Sigmoid colon (tissue), 6 donors: ENCODE measurements at regions not wholly inside any gene's neighbourhood (a gene's known extent, or its start where the extent isn't known, plus 50 kb on each side); places are given as distances from the start of the nearest gene placed in this dataset.

Experiments
- DNase-seq: peaks from one replicate; pipeline ENCODE4 v3.0.0-alpha.2; 2019
- H3K27ac ChIP-seq, 4 donors: fragments of 200-600 bp; sonication (generic); one replicate each; pipeline ENCODE4 v1.5.1; 2016 to 2019; ENCODE audit warnings: mild to moderate bottlenecking in 1 of 4
- H3K27me3 ChIP-seq, 3 donors: fragments of 200-600 bp; sonication (generic); one replicate each; pipeline ENCODE4 v1.5.1; 2019; ENCODE audit warnings: mild to moderate bottlenecking in 1 of 3
- H3K36me3 ChIP-seq, 4 donors: fragments of 200-600 bp; sonication (generic); one replicate each; pipeline ENCODE4 v1.5.1; 2016 to 2019
- H3K4me1 ChIP-seq, 4 donors: fragments of 200-600 bp; sonication (generic); one replicate each; pipeline ENCODE4 v1.5.1; 2017 to 2019
- H3K4me3 ChIP-seq, 4 donors: fragments of 200-600 bp; sonication (generic); one replicate each; pipeline ENCODE4 v1.5.1; 2017 to 2019; ENCODE audit warnings: mild to moderate bottlenecking in 2 of 4, moderate library complexity in 1 of 4
- H3K9me3 ChIP-seq, 4 donors: fragments of 200-600 bp in 3 of 4; sonication (generic) in 3 of 4; one replicate each; pipeline versions ENCODE4 v1.5.1 to v1.6.1; 2013 to 2019
- EP300 ChIP-seq, 4 donors: sonication (generic); formaldehyde crosslinking; IDR thresholded peaks; one replicate each; pipeline ENCODE4 v1.6.1; 2017; ENCODE audit warnings: antibody characterized with exemption in 4 of 4
- POLR2A ChIP-seq, 2 donors: fragments of 450-650 bp; IDR thresholded peaks; one replicate each; pipeline ENCODE4 v1.6.1; 2016; ENCODE audit warnings: antibody characterized with exemption in 2 of 2, mild to moderate bottlenecking in 2 of 2, moderate library complexity in 2 of 2
- POLR2AphosphoS5 ChIP-seq, 4 donors: sonication (generic); formaldehyde crosslinking; IDR thresholded peaks; one replicate each; pipeline ENCODE4 v1.6.1; 2017; ENCODE audit warnings: antibody characterized with exemption in 4 of 4
- WGBS, 2 donors: extraction: QIAGEN DNeasy Blood & Tissue Kit; methylation state at CpG; one replicate each; pipeline ENCODE4 v1.1.7; 2013; 5-methylcytosine and 5-hydroxymethylcytosine counted together
- intact Hi-C: fragments of 100-400 bp; cut with DNase I; formaldehyde crosslinking; loops from one replicate; pipeline ENCODE4 v1.15.1; 2023
- TF ChIP-seq, protein P1 (sequence below), 4 experiments: fragments of 450-650 bp in 3 of 4; fragments of 200-600 bp in 1 of 4; IDR thresholded peaks; one replicate each; pipeline ENCODE4 v1.5.1; 2016 to 2019; ENCODE audit warnings: antibody characterized with exemption in 4 of 4, mild to moderate bottlenecking in 3 of 4, moderate library complexity in 2 of 4
- donor health status: healthy with polysubstance abuse.
- donor health status: healthy.

DNA sequence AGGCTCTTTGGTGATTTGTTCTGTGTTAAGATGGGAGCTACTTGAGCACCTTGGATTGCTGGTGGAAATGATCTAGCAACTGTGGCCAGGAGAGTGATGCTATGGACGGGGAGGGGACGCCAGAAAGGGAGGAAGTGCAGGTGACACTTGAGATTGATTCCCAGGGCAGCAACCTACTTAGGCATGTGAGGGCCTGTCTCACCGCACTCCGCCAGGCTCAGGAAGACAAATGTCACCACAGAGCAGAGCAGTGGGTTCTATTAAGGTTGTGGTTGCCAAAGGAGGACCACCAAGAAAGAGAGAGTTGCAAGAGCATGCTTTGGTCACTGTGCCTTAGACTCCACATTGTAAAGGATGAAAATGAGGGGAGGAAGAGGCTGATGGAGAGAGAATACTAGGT, 404.3 kb downstream of the IRX1 start:
- H3K27me3 ChIP-seq = peaks cover 0 to 6% (median 0%) of the 10 kb centered on the region in 3 donors
- DNase-seq = no peak
- H3K9me3 ChIP-seq = peaks cover 0 to under 1% (median 0%) of the 10 kb centered on the region in 4 donors
- H3K4me1 ChIP-seq = no peaks in the 10 kb centered on the region
- WGBS, 2 donors = 73 to 80% methylated on average over 4 of the region's 4 CpGs
- intact Hi-C loops = no loop called here
- H3K4me3 ChIP-seq = no peak overlapping the region
- H3K36me3 ChIP-seq = no peaks in the 10 kb centered on the region
- TF ChIP-seq, protein P1, sequence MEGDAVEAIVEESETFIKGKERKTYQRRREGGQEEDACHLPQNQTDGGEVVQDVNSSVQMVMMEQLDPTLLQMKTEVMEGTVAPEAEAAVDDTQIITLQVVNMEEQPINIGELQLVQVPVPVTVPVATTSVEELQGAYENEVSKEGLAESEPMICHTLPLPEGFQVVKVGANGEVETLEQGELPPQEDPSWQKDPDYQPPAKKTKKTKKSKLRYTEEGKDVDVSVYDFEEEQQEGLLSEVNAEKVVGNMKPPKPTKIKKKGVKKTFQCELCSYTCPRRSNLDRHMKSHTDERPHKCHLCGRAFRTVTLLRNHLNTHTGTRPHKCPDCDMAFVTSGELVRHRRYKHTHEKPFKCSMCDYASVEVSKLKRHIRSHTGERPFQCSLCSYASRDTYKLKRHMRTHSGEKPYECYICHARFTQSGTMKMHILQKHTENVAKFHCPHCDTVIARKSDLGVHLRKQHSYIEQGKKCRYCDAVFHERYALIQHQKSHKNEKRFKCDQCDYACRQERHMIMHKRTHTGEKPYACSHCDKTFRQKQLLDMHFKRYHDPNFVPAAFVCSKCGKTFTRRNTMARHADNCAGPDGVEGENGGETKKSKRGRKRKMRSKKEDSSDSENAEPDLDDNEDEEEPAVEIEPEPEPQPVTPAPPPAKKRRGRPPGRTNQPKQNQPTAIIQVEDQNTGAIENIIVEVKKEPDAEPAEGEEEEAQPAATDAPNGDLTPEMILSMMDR (IDR thresholded peaks at IDR 0.05) = no peak
- TF ChIP-seq POLR2A (IDR thresholded peaks at IDR 0.05) = no peak
- TF ChIP-seq POLR2AphosphoS5 (IDR thresholded peaks at IDR 0.05) = no peak
- no peak for TF ChIP-seq EP300 (IDR thresholded peaks at IDR 0.05)
- H3K27ac ChIP-seq = no peak overlapping the region

DNA sequence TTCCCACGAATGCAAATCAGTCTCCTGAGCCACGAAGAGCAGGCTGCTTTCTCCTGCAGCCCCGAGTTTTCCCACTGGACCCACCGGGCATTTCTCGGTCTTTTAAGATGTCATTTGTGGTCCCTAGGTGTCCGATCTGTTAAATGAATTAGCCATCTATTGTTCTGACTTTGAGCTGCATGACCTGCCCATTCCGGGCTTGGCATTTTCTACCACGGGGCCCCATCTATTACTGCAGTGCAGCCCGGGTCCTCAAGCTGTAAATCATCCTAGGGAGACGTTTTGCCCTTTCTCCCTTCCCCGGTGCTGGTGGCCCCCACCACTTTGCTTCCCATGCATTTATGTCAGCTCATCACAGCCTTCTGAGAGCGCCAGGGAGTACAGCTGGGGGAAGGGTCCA, 405.4 kb downstream of the IRX1 start:
- intact Hi-C loops = no loop called here
- peaks cover 0 to 6% (median 0%) of the 10 kb centered on the region in 3 donors for H3K27me3 ChIP-seq
- TF ChIP-seq POLR2AphosphoS5 (IDR thresholded peaks at IDR 0.05) = no peak
- TF ChIP-seq, protein P1 (IDR thresholded peaks at IDR 0.05) = no peak
- TF ChIP-seq EP300 (IDR thresholded peaks at IDR 0.05) = no peak
- TF ChIP-seq POLR2A (IDR thresholded peaks at IDR 0.05) = no peak
- H3K9me3 ChIP-seq = no peaks in the 10 kb centered on the region
- 58% methylated on average over 12 of the region's 12 CpGs for WGBS, 2 donors
- H3K36me3 ChIP-seq = no peaks in the 10 kb centered on the region
- DNase-seq = no peak
- no peak overlapping the region for H3K4me3 ChIP-seq
- no peaks in the 10 kb centered on the region for H3K4me1 ChIP-seq
- no peak overlapping the region for H3K27ac ChIP-seq

DNA sequence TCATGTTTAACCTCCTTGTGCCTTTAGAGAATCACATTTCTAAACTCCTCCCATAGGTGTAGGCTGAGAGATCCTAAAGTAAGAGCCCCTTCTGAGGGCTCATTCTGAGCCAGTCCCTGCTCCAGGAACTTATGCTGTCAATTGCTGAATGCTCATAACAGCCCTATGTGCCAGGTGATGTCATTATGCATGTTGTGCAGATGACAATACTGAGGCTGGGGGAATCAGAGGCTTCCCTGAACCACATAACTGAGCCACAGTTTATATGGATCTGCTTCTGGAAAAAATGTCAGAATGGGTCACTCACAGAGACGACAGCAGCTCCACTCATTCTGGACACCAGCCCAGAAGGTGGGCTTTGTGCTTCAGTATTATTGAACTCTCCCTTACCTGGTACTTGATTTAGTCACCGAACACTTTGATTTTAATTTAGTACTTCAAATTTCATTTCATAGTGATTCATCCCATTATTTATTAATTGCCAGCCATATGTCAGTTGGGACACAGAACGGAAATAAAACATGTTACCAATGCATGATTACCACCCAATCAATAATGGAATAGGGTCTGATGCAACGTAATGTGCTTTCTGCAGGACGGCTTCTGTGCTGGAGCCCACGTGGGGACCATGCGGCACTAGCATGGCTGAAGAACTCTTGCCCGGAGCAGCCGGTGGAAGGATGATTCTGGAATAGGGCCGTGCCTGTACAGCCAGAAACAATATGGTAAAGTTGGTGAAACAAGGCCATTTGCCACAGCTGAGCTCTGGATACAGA, 406.3 kb downstream of the IRX1 start:
- Histone ChIP-seq H3K4me1 (no peaks in the 10 kb centered on the region), H3K27ac (no peak overlapping the region), H3K4me3 (no peak overlapping the region), H3K9me3 (no peaks in the 10 kb centered on the region), H3K27me3 (peaks cover 0 to 6% (median 0%) of the 10 kb centered on the region in 3 donors), H3K36me3 (no peaks in the 10 kb centered on the region)
- TF ChIP-seq, protein P1 (IDR thresholded peaks at IDR 0.05) = no peak
- no peak for TF ChIP-seq POLR2AphosphoS5 (IDR thresholded peaks at IDR 0.05)
- intact Hi-C loops = no loop called here
- 63 to 66% methylated on average over 10 of the region's 10 CpGs for WGBS, 2 donors
- DNase-seq = no peak

GRCh38 chr5:4005335-4005734, 409.7 kb downstream of the IRX1 start:
- Histone ChIP-seq H3K27me3 (peaks cover 0 to 6% (median 0%) of the 10 kb centered on the region in 3 donors), H3K4me1 (no peaks in the 10 kb centered on the region), H3K27ac (no peak overlapping the region), H3K36me3 (no peaks in the 10 kb centered on the region), H3K4me3 (no peak overlapping the region), H3K9me3 (no peaks in the 10 kb centered on the region)
- TF ChIP-seq, protein P1 (IDR thresholded peaks at IDR 0.05) = no peak
- no peak for TF ChIP-seq EP300 (IDR thresholded peaks at IDR 0.05)
- no peak for TF ChIP-seq POLR2A (IDR thresholded peaks at IDR 0.05)
- TF ChIP-seq POLR2AphosphoS5 (IDR thresholded peaks at IDR 0.05) = no peak
- no peak for DNase-seq
- intact Hi-C loops = no loop called here
- 85 to 87% methylated on average over 11 of the region's 11 CpGs for WGBS, 2 donors

DNA sequence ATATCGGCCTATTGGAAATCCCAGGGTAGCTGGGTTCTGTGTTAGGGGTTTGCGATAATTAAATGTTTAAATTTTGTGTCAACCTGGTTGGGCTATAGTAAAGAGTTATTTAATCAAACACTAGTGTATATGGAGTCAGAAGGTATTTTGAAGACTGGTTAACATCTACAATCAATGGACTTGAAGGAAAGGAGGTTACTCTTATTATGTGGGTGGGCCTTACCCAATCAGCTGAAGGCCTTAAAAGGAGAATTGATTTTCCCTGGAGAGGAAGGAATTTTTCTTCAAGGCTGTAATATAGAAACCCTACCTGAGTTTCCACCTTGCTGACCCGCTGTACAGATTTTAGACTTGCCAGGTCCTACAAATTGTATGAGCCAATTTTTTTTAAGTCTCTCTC, 411.4 kb downstream of the IRX1 start:
- Histone ChIP-seq H3K27me3 (no peaks in the 10 kb centered on the region), H3K36me3 (no peaks in the 10 kb centered on the region), H3K9me3 (no peaks in the 10 kb centered on the region), H3K4me1 (no peaks in the 10 kb centered on the region), H3K4me3 (no peak overlapping the region), H3K27ac (no peak overlapping the region)
- intact Hi-C loops = no loop called here
- TF ChIP-seq, protein P1 (IDR thresholded peaks at IDR 0.05) = no peak
- TF ChIP-seq POLR2A (IDR thresholded peaks at IDR 0.05) = no peak
- TF ChIP-seq POLR2AphosphoS5 (IDR thresholded peaks at IDR 0.05) = no peak
- TF ChIP-seq EP300 (IDR thresholded peaks at IDR 0.05) = no peak
- WGBS, 2 donors = 93 to 98% methylated on average over 3 of the region's 3 CpGs
- DNase-seq = no peak
